ENCODE measurements at regions not wholly inside any gene's neighbourhood (a gene's known extent, or its start where the extent isn't known, plus 50 kb on each side); places are given as distances from the start of the nearest gene placed in this dataset.

GRCh38 chr13:22693691-22694090 lies 487.1 kb upstream of the SGCG start:
- POLR2A ChIA-PET, result no interaction called here
- Histone ChIP-seq H3K27me3 (ENCODE audit: control insufficient read depth, insufficient read depth, low read length) (no peaks in the 10 kb centered on the region), H3K4me3 (ENCODE audit: low read depth, low read length) (no peak overlapping the region), H3K9me3 (ENCODE audit: control insufficient read depth, insufficient read depth, low read length) (peaks cover 4% of the 10 kb centered on the region), H3K27ac (ENCODE audit: low read depth, low read length) (no peak overlapping the region)
- CTCF ChIA-PET, result no interaction called here
- TF ChIP-seq CTCF (IDR thresholded peaks at IDR 0.05; ENCODE audit: low read depth, low read length), result no peak
- no peak for DNase-seq (ENCODE audit: low read depth, low spot score)

- H3K27ac ChIP-seq (ENCODE audit: low read depth, low read length), result no peak overlapping the region
- no peak for DNase-seq (ENCODE audit: low read depth, low spot score)
- no peak for TF ChIP-seq CTCF (IDR thresholded peaks at IDR 0.05; ENCODE audit: low read depth, low read length)
- H3K4me3 ChIP-seq (ENCODE audit: low read depth, low read length), result no peak overlapping the region
- ChIA-PET POLR2A (no interaction called here), CTCF (interaction anchor here (0.9 kb wide), 1 partner anchor 61 kb away, joined by 4 read pairs; no protein-coding TSS in a partner anchor)
- peaks cover 5% of the 10 kb centered on the region for H3K9me3 ChIP-seq (ENCODE audit: control insufficient read depth, insufficient read depth, low read length)
- no peaks in the 10 kb centered on the region for H3K27me3 ChIP-seq (ENCODE audit: control insufficient read depth, insufficient read depth, low read length)
These were observed 484.3 kb upstream of the SGCG start for GRCh38 chr13:22696433-22696832.

GRCh38 chr13:22698467-22698866 lies 482.3 kb upstream of the SGCG start:
- Histone ChIP-seq H3K27ac (ENCODE audit: low read depth, low read length) (no peak overlapping the region), H3K27me3 (ENCODE audit: control insufficient read depth, insufficient read depth, low read length) (no peaks in the 10 kb centered on the region), H3K4me3 (ENCODE audit: low read depth, low read length) (no peak overlapping the region), H3K9me3 (ENCODE audit: control insufficient read depth, insufficient read depth, low read length) (peaks cover 9% of the 10 kb centered on the region)
- CTCF ChIA-PET, result no interaction called here
- no peak for DNase-seq (ENCODE audit: low read depth, low spot score)
- POLR2A ChIA-PET, result no interaction called here
- TF ChIP-seq CTCF (IDR thresholded peaks at IDR 0.05; ENCODE audit: low read depth, low read length), result no peak

- Histone ChIP-seq H3K27ac (ENCODE audit: low read depth, low read length) (no peak overlapping the region), H3K4me3 (ENCODE audit: low read depth, low read length) (no peak overlapping the region), H3K27me3 (ENCODE audit: control insufficient read depth, insufficient read depth, low read length) (no peaks in the 10 kb centered on the region), H3K9me3 (ENCODE audit: control insufficient read depth, insufficient read depth, low read length) (peaks cover 17% of the 10 kb centered on the region)
- CTCF ChIA-PET, result no interaction called here
- no peak for DNase-seq (ENCODE audit: low read depth, low spot score)
- TF ChIP-seq CTCF (IDR thresholded peaks at IDR 0.05; ENCODE audit: low read depth, low read length), result no peak
- POLR2A ChIA-PET, result no interaction called here
These were observed 480.4 kb upstream of the SGCG start for GRCh38 chr13:22700246-22700887.

- Histone ChIP-seq H3K27me3 (ENCODE audit: control insufficient read depth, insufficient read depth, low read length) (no peaks in the 10 kb centered on the region), H3K27ac (ENCODE audit: low read depth, low read length) (no peak overlapping the region)
- DNase-seq (ENCODE audit: low read depth, low spot score), result no peak
These were observed 477.1 kb upstream of the SGCG start for GRCh38 chr13:22703601-22704209.

More at GRCh38 chr13:22703601-22704209, 477.1 kb upstream of the SGCG start:
- ChIA-PET CTCF (no interaction called here), POLR2A (no interaction called here)
- Histone ChIP-seq H3K4me3 (ENCODE audit: low read depth, low read length) (no peak overlapping the region), H3K9me3 (ENCODE audit: control insufficient read depth, insufficient read depth, low read length) (peaks cover 23% of the 10 kb centered on the region)
- TF ChIP-seq CTCF (IDR thresholded peaks at IDR 0.05; ENCODE audit: low read depth, low read length), result no peak

Measured in AG04450 (cell line).